ENCODE measurements at regions not wholly inside any gene's neighbourhood (a gene's known extent, or its start where the extent isn't known, plus 50 kb on each side); places are given as distances from the start of the nearest gene placed in this dataset.

GRCh38 chr11:115927823-115928329, 423.7 kb upstream of the CADM1 start:
- H3K79me2 ChIP-seq (ENCODE audit: control insufficient read depth, low read length) = no peaks in the 10 kb centered on the region
- no peaks in the 10 kb centered on the region for H3K36me3 ChIP-seq (ENCODE audit: control insufficient read depth, low read length)
- H3K27me3 ChIP-seq (ENCODE audit: control insufficient read depth, low read length) = no peaks in the 10 kb centered on the region
- no peak overlapping the region for H3K27ac ChIP-seq (ENCODE audit: low read depth, low read length)
- no peaks in the 10 kb centered on the region for H3K9me2 ChIP-seq (replicated peaks; ENCODE audit: control insufficient read depth, low read length)
- H3F3A ChIP-seq (ENCODE audit: control insufficient read depth, insufficient read depth) = no peaks in the 10 kb centered on the region
- no peaks in the 10 kb centered on the region for H3K9me3 ChIP-seq (ENCODE audit: control insufficient read depth, insufficient read depth, low read length)
- no peak overlapping the region for H3K4me2 ChIP-seq (ENCODE audit: low read length)
- no peak for TF ChIP-seq EZH2phosphoT487 (IDR thresholded peaks at IDR 0.05; ENCODE audit: borderline replicate concordance, low read length)
- no peak for TF ChIP-seq CTCF (IDR thresholded peaks at IDR 0.05; ENCODE audit: low read depth, low read length, poor library complexity, severe bottlenecking)
- H3K4me3 ChIP-seq (ENCODE audit: low read length) = no peak overlapping the region
- H3K4me1 ChIP-seq (ENCODE audit: control insufficient read depth, low read length) = peaks cover 26% of the 10 kb centered on the region
- H4K20me1 ChIP-seq (ENCODE audit: control insufficient read depth, insufficient read depth, low read depth, low read length) = no peaks in the 10 kb centered on the region

- Histone ChIP-seq H4K20me1 (ENCODE audit: control insufficient read depth, insufficient read depth, low read depth, low read length) (no peaks in the 10 kb centered on the region), H3K4me1 (ENCODE audit: control insufficient read depth, low read length) (peaks cover 25% of the 10 kb centered on the region), H3F3A (ENCODE audit: control insufficient read depth, insufficient read depth) (no peaks in the 10 kb centered on the region), H3K9me2 (replicated peaks; ENCODE audit: control insufficient read depth, low read length) (no peaks in the 10 kb centered on the region), H3K4me3 (ENCODE audit: low read length) (no peak overlapping the region), H3K36me3 (ENCODE audit: control insufficient read depth, low read length) (no peaks in the 10 kb centered on the region), H3K4me2 (ENCODE audit: low read length) (no peak overlapping the region), H3K9me3 (ENCODE audit: control insufficient read depth, insufficient read depth, low read length) (no peaks in the 10 kb centered on the region), H3K27me3 (ENCODE audit: control insufficient read depth, low read length) (no peaks in the 10 kb centered on the region), H3K27ac (ENCODE audit: low read depth, low read length) (no peak overlapping the region), H3K79me2 (ENCODE audit: control insufficient read depth, low read length) (no peaks in the 10 kb centered on the region)
- no peak for TF ChIP-seq EZH2phosphoT487 (IDR thresholded peaks at IDR 0.05; ENCODE audit: borderline replicate concordance, low read length)
- TF ChIP-seq CTCF (IDR thresholded peaks at IDR 0.05; ENCODE audit: low read depth, low read length, poor library complexity, severe bottlenecking) = no peak
Measured at GRCh38 chr11:115926601-115927000, 422.4 kb upstream of the CADM1 start.

- H4K20me1 ChIP-seq (ENCODE audit: control insufficient read depth, insufficient read depth, low read depth, low read length) = no peaks in the 10 kb centered on the region
Measured at GRCh38 chr11:115926138-115926537, 421.9 kb upstream of the CADM1 start.

More at GRCh38 chr11:115926138-115926537, 421.9 kb upstream of the CADM1 start:
- Histone ChIP-seq H3K27me3 (ENCODE audit: control insufficient read depth, low read length) (no peaks in the 10 kb centered on the region), H3K27ac (ENCODE audit: low read depth, low read length) (no peak overlapping the region), H3K9me3 (ENCODE audit: control insufficient read depth, insufficient read depth, low read length) (no peaks in the 10 kb centered on the region), H3F3A (ENCODE audit: control insufficient read depth, insufficient read depth) (no peaks in the 10 kb centered on the region), H3K36me3 (ENCODE audit: control insufficient read depth, low read length) (no peaks in the 10 kb centered on the region), H3K4me2 (ENCODE audit: low read length) (no peak overlapping the region), H3K4me3 (ENCODE audit: low read length) (no peak overlapping the region), H3K4me1 (ENCODE audit: control insufficient read depth, low read length) (peaks cover 21% of the 10 kb centered on the region), H3K9me2 (replicated peaks; ENCODE audit: control insufficient read depth, low read length) (no peaks in the 10 kb centered on the region), H3K79me2 (ENCODE audit: control insufficient read depth, low read length) (no peaks in the 10 kb centered on the region)
- TF ChIP-seq EZH2phosphoT487 (IDR thresholded peaks at IDR 0.05; ENCODE audit: borderline replicate concordance, low read length) (no peak), CTCF (IDR thresholded peaks at IDR 0.05; ENCODE audit: low read depth, low read length, poor library complexity, severe bottlenecking) (no peak)

All from DOHH2 (cell line).